ENCODE measurements at regions not wholly inside any gene's neighbourhood (a gene's known extent, or its start where the extent isn't known, plus 50 kb on each side); places are given as distances from the start of the nearest gene placed in this dataset.

GRCh38 chr15:39298271-39298962 is 282.5 kb upstream of the THBS1 start:
- no peak overlapping the region for H2BK12ac ChIP-seq (ENCODE audit: low read depth, low read length)
- H2BK15ac ChIP-seq (ENCODE audit: low read length): no peak overlapping the region
- no peaks in the 10 kb centered on the region for H3K23me2 ChIP-seq (ENCODE audit: low read depth, low read length)
- DNase-seq (ENCODE audit: low read depth in 1 of 2, low spot score in 2 of 2): no peak
- no peak overlapping the region for H3K23ac ChIP-seq (ENCODE audit: insufficient read length)
- no peaks in the 10 kb centered on the region for H3K9me3 ChIP-seq (ENCODE audit: insufficient read depth in 2 of 2, low read depth in 1 of 2, low read length in 1 of 2)
- no peak overlapping the region for H3K4me2 ChIP-seq (ENCODE audit: insufficient read depth in 1 of 2, low read depth in 2 of 2, low read length in 2 of 2)
- no peaks in the 10 kb centered on the region for H3K36me3 ChIP-seq (ENCODE audit: control insufficient read depth in 2 of 4, insufficient read depth in 4 of 4, low read length in 3 of 4)
- H2BK5ac ChIP-seq (ENCODE audit: low read depth, low read length): no peak overlapping the region
- ChIA-PET CTCF (ENCODE audit: partially characterized antibody) (interaction anchor here (1.1 kb wide), 1 partner anchor 126 kb away, joined by 3 read pairs; no protein-coding TSS in a partner anchor), POLR2A (ENCODE audit: partially characterized antibody) (no interaction called here)
- H3K9ac ChIP-seq (replicated peaks in 1 of 4; ENCODE audit: extremely low read depth in 1 of 4, low read depth in 3 of 4, low read length in 3 of 4): no peak overlapping the region
- no peaks in the 10 kb centered on the region for H3K79me1 ChIP-seq (ENCODE audit: low read depth, low read length)
- H3K27me3 ChIP-seq (replicated peaks in 1 of 4; ENCODE audit: control insufficient read depth in 3 of 4, extremely low read depth in 1 of 4, insufficient read depth in 3 of 4, low read length in 3 of 4): no peaks in the 10 kb centered on the region
- no peaks in the 10 kb centered on the region for H3K79me2 ChIP-seq (ENCODE audit: control insufficient read depth in 1 of 2, insufficient read depth in 2 of 2, low read length in 2 of 2)
- H3K18ac ChIP-seq (ENCODE audit: extremely low read depth, low read length): no peak overlapping the region
- H3K14ac ChIP-seq (ENCODE audit: insufficient read length): no peak overlapping the region
- no peak overlapping the region for H4K5ac ChIP-seq (ENCODE audit: insufficient read length, low read depth, low read length)
- H4K20me1 ChIP-seq (replicated peaks in 1 of 2; ENCODE audit: control insufficient read depth in 1 of 2, insufficient read depth in 2 of 2, low read length in 2 of 2): no peaks in the 10 kb centered on the region
- H4K91ac ChIP-seq (replicated peaks; ENCODE audit: insufficient read length, low read length): no peak overlapping the region
- no peak overlapping the region for H2BK20ac ChIP-seq (ENCODE audit: low read length)
- H3K4ac ChIP-seq (replicated peaks; ENCODE audit: insufficient read length, low read depth, low read length): no peak overlapping the region
- no peak for FAIRE-seq
- WGBS, 2 experiments (ENCODE audit: extremely low coverage in 1 of 2, insufficient coverage in 1 of 2, insufficient read length in 1 of 2, insufficient replicate concordance in 2 of 2, low coverage in 1 of 2, low lambda C conversion rate in 2 of 2, missing lambda C conversion rate in 1 of 2): 88% methylated on average over 4 of the region's 4 CpGs; no CpG with 5 or more reads in 1 of the 2 experiments
- H2BK120ac ChIP-seq (replicated peaks; ENCODE audit: low read depth, low read length): no peak overlapping the region
- H2AFZ ChIP-seq (ENCODE audit: low read length): no peak overlapping the region
- no peak overlapping the region for H3K27ac ChIP-seq (ENCODE audit: low read depth, low read length)
- no peak overlapping the region for H2AK5ac ChIP-seq (ENCODE audit: low read depth, low read length)
- H3K4me3 ChIP-seq (ENCODE audit: extremely low read depth in 1 of 4, insufficient read depth in 2 of 4, low read depth in 3 of 4, low read length in 4 of 4): no peak overlapping the region
- H4K8ac ChIP-seq (ENCODE audit: extremely low read depth, insufficient read depth, low read length): no peak overlapping the region
- H3K56ac ChIP-seq (replicated peaks; ENCODE audit: insufficient read length, low read depth, low read length): no peak overlapping the region
- no peaks in the 10 kb centered on the region for H3K4me1 ChIP-seq (replicated peaks in 1 of 4; ENCODE audit: control insufficient read depth in 3 of 4, insufficient read depth in 4 of 4, low read length in 3 of 4)
- TF ChIP-seq CREB1 (IDR thresholded peaks at IDR 0.05) (no peak), CBX8 (IDR thresholded peaks at IDR 0.05; ENCODE audit: borderline replicate concordance, low read depth, low read length) (no peak), USF2 (IDR thresholded peaks at IDR 0.05; ENCODE audit: low read length) (no peak), BACH1 (IDR thresholded peaks at IDR 0.05; ENCODE audit: low read length) (no peak), RXRA (IDR thresholded peaks at IDR 0.05; ENCODE audit: insufficient read depth, low read depth, low read length) (no peak), MAX (IDR thresholded peaks at IDR 0.05) (no peak), SUZ12 (IDR thresholded peaks at IDR 0.05; ENCODE audit: low read length) (no peak), KDM4A (IDR thresholded peaks at IDR 0.05; ENCODE audit: low read depth, low read length, severe bottlenecking) (no peak), HDAC2 (IDR thresholded peaks at IDR 0.05; ENCODE audit: borderline replicate concordance in 1 of 2, low read depth in 2 of 2, low read length in 2 of 2) (no peak), SP4 (IDR thresholded peaks at IDR 0.05; ENCODE audit: low read length) (no peak), SIX5 (IDR thresholded peaks at IDR 0.05; ENCODE audit: low read depth, low read length) (no peak), JUN (IDR thresholded peaks at IDR 0.05; ENCODE audit: low read depth, low read length) (no peak)
